Trophoblast cell (in vitro differentiated cells and primary cell): ENCODE measurements at regions not wholly inside any gene's neighbourhood (a gene's known extent, or its start where the extent isn't known, plus 50 kb on each side); places are given as distances from the start of the nearest gene placed in this dataset.

ENCODE experiments used
- DNase-seq, 2 donors: peaks; one replicate each; pipeline ENCODE4 v3.0.0-alpha.2; 2016
- H2AFZ ChIP-seq: 2 replicates; pipeline ENCODE4 v1.6.1; 2013; ENCODE audit warnings: low read length, moderate library complexity, mild to moderate bottlenecking; ENCODE audit not compliant: insufficient read depth, poor library complexity
- H2AK5ac ChIP-seq: 2 replicates; pipeline ENCODE4 v1.6.1; 2013; ENCODE audit warnings: mild to moderate bottlenecking, low read length
- H2BK120ac ChIP-seq: 2 replicates; pipeline ENCODE4 v1.6.1; 2013; ENCODE audit warnings: low read length, mild to moderate bottlenecking, moderate library complexity; ENCODE audit not compliant: insufficient read depth, poor library complexity
- H2BK12ac ChIP-seq: 2 replicates; pipeline ENCODE4 v1.6.1; 2013; ENCODE audit warnings: mild to moderate bottlenecking, low read length, moderate library complexity
- H2BK5ac ChIP-seq: 2 replicates; pipeline ENCODE4 v1.6.1; 2013; ENCODE audit warnings: low read length, low read depth, moderate library complexity, mild to moderate bottlenecking; ENCODE audit not compliant: poor library complexity
- H3K14ac ChIP-seq: 2 replicates; pipeline ENCODE4 v1.6.1; 2013; ENCODE audit warnings: mild to moderate bottlenecking, low read length
- H3K18ac ChIP-seq: 2 replicates; pipeline ENCODE4 v1.6.1; 2013; ENCODE audit warnings: mild to moderate bottlenecking, low read length
- H3K23ac ChIP-seq: 2 replicates; pipeline ENCODE4 v1.6.1; 2013; ENCODE audit warnings: low read length
- H3K27ac ChIP-seq: 2 replicates; pipeline ENCODE4 v1.5.1; 2013; ENCODE audit warnings: low read depth, mild to moderate bottlenecking, inconsistent platforms, low read length, moderate library complexity
- H3K27me3 ChIP-seq: 2 replicates; pipeline ENCODE4 v1.6.1; 2013; ENCODE audit warnings: inconsistent platforms, mild to moderate bottlenecking, low read length, moderate library complexity; ENCODE audit not compliant: insufficient read depth
- H3K36me3 ChIP-seq, 2 experiments: 1 replicate in 1 of 2; 2 replicates in 1 of 2; pipeline ENCODE4 v1.6.1; 2013; ENCODE audit warnings: low read length in 2 of 2, mild to moderate bottlenecking in 2 of 2, moderate library complexity in 1 of 2; ENCODE audit not compliant: insufficient read depth in 2 of 2, control insufficient read depth in 1 of 2
- H3K4ac ChIP-seq: 2 replicates; pipeline ENCODE4 v1.6.1; 2013; ENCODE audit warnings: low read depth, mild to moderate bottlenecking, low read length, moderate library complexity
- H3K4me1 ChIP-seq, 2 experiments: 1 replicate in 1 of 2; 2 replicates in 1 of 2; pipeline ENCODE4 v1.6.1; 2013; ENCODE audit warnings: low read length in 2 of 2, mild to moderate bottlenecking in 2 of 2, moderate library complexity in 1 of 2; ENCODE audit not compliant: insufficient read depth in 2 of 2, control insufficient read depth in 1 of 2
- H3K4me2 ChIP-seq: 2 replicates; pipeline ENCODE4 v1.6.1; 2013; ENCODE audit warnings: inconsistent platforms, mild to moderate bottlenecking, low read length, moderate library complexity
- H3K4me3 ChIP-seq: 2 replicates; pipeline ENCODE4 v1.5.1; 2013; ENCODE audit warnings: mild to moderate bottlenecking, low read depth, low read length, inconsistent platforms
- H3K79me1 ChIP-seq: one replicate; pipeline ENCODE4 v1.6.1; 2013; ENCODE audit warnings: low read length
- H3K79me2 ChIP-seq: 2 replicates; pipeline ENCODE4 v1.6.1; 2013; ENCODE audit warnings: low read length, mild to moderate bottlenecking; ENCODE audit not compliant: control insufficient read depth, insufficient read depth, poor library complexity
- H3K9ac ChIP-seq: 2 replicates; pipeline ENCODE4 v1.6.1; 2013; ENCODE audit warnings: mild to moderate bottlenecking, low read length
- H3K9me3 ChIP-seq: 2 replicates; pipeline ENCODE4 v1.6.1; 2013; ENCODE audit warnings: low read depth, mild to moderate bottlenecking, control low read depth, inconsistent platforms, low read length; ENCODE audit not compliant: insufficient read depth
- H4K12ac ChIP-seq: 2 replicates; pipeline ENCODE4 v1.6.1; 2013; ENCODE audit warnings: low read depth, mild to moderate bottlenecking, low read length, moderate library complexity
- H4K8ac ChIP-seq: 2 replicates; pipeline ENCODE4 v1.6.1; 2013; ENCODE audit warnings: low read depth, mild to moderate bottlenecking, low read length, moderate library complexity
- H4K91ac ChIP-seq: one replicate; pipeline ENCODE4 v1.6.1; 2013; ENCODE audit warnings: low read depth, mild to moderate bottlenecking, low read length, moderate library complexity
- WGBS: extraction: QIAGEN DNeasy Blood & Tissue Kit; methylation state at CpG from one replicate; pipeline ENCODE4 v1.1.7; 2013; ENCODE audit warnings: missing lambda C conversion rate; ENCODE audit not compliant: insufficient read length, insufficient coverage; ENCODE audit errors: extremely low coverage; 5-methylcytosine and 5-hydroxymethylcytosine counted together

GRCh38 chr15:98391568-98391967 is 256.8 kb upstream of the IGF1R start:
- WGBS = no CpG with 5 or more reads among the region's 7 CpGs
- Histone ChIP-seq H3K9me3 (no peaks in the 10 kb centered on the region), H4K91ac (no peak overlapping the region)

DNA sequence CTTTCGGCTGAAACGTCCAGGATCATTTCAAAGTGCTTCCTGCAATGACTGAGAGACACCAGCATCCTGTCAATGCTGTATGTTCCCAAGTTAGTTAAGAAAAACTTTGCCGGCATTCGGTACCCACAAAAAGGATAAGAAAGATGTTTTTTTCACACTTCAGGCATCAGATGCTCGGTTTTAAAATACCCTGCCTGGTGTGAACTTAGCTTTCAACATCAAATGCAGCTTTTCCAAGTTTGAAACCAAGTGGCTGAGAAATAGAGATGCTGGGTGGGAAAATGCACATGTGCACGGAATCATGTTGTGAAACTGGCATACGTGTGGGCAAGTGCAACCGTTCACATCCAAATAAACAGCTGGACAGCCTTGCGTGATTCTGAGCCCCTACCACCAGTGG is 254.9 kb upstream of the IGF1R start:
- H3K36me3 ChIP-seq = no peaks in the 10 kb centered on the region
- H3K4me3 ChIP-seq = no peak overlapping the region
- no peak overlapping the region for H3K18ac ChIP-seq
- H4K91ac ChIP-seq = no peak overlapping the region
- H3K9me3 ChIP-seq = no peaks in the 10 kb centered on the region
- no peak overlapping the region for H4K8ac ChIP-seq
- no CpG with 5 or more reads among the region's 9 CpGs for WGBS
- no peak overlapping the region for H3K4ac ChIP-seq
- no peaks in the 10 kb centered on the region for H3K27me3 ChIP-seq
- H4K12ac ChIP-seq = no peak overlapping the region
- H2BK5ac ChIP-seq = no peak overlapping the region
- no peak overlapping the region for H3K23ac ChIP-seq
- H2AFZ ChIP-seq = no peak overlapping the region
- no peak overlapping the region for H3K27ac ChIP-seq
- H3K79me2 ChIP-seq = no peaks in the 10 kb centered on the region
- no peak overlapping the region for H3K14ac ChIP-seq
- no peak for DNase-seq
- no peak overlapping the region for H2BK12ac ChIP-seq
- H3K4me1 ChIP-seq = no peaks in the 10 kb centered on the region
- H3K79me1 ChIP-seq = no peaks in the 10 kb centered on the region
- no peak overlapping the region for H2AK5ac ChIP-seq
- H3K4me2 ChIP-seq = no peak overlapping the region
- H2BK120ac ChIP-seq = no peak overlapping the region
- no peak overlapping the region for H3K9ac ChIP-seq

More at GRCh38 chr15:98391568-98391967, 256.8 kb upstream of the IGF1R start:
- Histone ChIP-seq H3K4me1 (no peaks in the 10 kb centered on the region), H3K27me3 (no peaks in the 10 kb centered on the region), H3K36me3 (no peaks in the 10 kb centered on the region), H3K23ac (no peak overlapping the region), H3K9ac (no peak overlapping the region), H2BK120ac (no peak overlapping the region), H3K18ac (no peak overlapping the region), H4K8ac (no peak overlapping the region), H3K4me2 (no peak overlapping the region), H4K12ac (no peak overlapping the region), H2BK12ac (no peak overlapping the region), H3K14ac (no peak overlapping the region), H3K79me1 (no peaks in the 10 kb centered on the region), H3K4me3 (no peak overlapping the region), H2AFZ (no peak overlapping the region), H2BK5ac (no peak overlapping the region), H3K27ac (no peak overlapping the region), H3K4ac (no peak overlapping the region), H2AK5ac (no peak overlapping the region), H3K79me2 (no peaks in the 10 kb centered on the region)
- no peak for DNase-seq

DNA sequence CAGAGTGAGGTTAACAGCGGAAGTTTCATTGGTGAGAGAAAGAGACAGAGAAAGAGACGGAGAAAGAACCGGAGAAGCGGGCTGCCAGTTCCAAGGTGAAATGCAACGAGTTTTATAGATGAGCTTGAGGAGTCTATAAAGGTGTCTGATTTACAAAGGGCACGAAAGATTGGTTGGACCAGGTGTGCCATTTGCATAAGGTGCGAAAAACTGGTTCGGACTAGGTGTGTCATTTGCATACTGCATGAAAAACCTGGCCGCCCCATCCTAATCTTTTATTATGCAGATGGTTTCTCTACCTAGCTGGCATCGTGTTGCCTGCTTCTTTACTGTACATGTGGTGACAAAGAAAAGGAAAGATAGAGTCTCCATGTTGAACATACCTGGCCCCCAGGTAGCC is 253.8 kb upstream of the IGF1R start:
- Histone ChIP-seq H4K8ac (no peak overlapping the region), H3K4me1 (no peaks in the 10 kb centered on the region), H3K27ac (no peak overlapping the region), H3K79me2 (no peaks in the 10 kb centered on the region), H3K4ac (no peak overlapping the region), H3K36me3 (no peaks in the 10 kb centered on the region), H3K14ac (no peak overlapping the region), H3K27me3 (no peaks in the 10 kb centered on the region), H3K4me2 (no peak overlapping the region), H2BK120ac (no peak overlapping the region), H2BK5ac (no peak overlapping the region), H3K4me3 (no peak overlapping the region), H2AK5ac (no peak overlapping the region), H2AFZ (no peak overlapping the region), H4K91ac (no peak overlapping the region), H3K79me1 (no peaks in the 10 kb centered on the region), H3K23ac (no peak overlapping the region), H3K9ac (no peak overlapping the region), H2BK12ac (no peak overlapping the region), H3K18ac (no peak overlapping the region), H4K12ac (no peak overlapping the region), H3K9me3 (no peaks in the 10 kb centered on the region)
- DNase-seq = no peak
- no CpG with 5 or more reads among the region's 10 CpGs for WGBS

DNA sequence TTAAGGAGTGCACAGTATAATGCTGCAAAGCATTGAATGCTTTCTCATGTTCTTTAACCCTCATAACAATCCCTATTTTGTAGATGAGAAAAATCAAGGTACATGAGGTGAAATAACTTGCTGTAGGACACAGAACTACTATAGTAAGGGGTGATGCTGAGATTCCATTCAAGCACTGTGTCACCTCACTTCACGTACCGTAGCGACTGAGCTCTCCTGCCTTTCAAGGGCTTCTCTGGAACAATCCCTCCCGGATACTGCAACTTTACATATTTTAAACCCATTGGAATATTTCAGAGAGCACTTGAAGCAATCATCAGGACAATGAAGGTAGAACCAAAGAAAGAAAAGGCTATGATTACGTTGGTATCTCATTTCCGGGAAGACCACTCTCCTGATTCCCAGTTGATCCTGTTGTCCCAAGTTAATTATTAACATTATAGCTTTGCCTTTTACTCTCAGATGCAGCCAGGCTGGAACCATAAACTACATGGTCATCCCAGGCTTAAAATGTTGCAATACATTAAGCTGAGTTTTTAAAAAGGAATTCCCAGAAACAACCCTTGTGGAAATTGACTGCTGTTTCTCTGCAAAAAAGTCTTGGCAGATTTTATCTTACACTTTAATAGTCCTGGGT is 252.2 kb upstream of the IGF1R start:
- Histone ChIP-seq H4K8ac (no peak overlapping the region), H3K18ac (no peak overlapping the region), H3K4me1 (no peaks in the 10 kb centered on the region), H2BK120ac (no peak overlapping the region), H2AFZ (no peak overlapping the region), H3K79me2 (no peaks in the 10 kb centered on the region), H3K27me3 (no peaks in the 10 kb centered on the region), H3K79me1 (no peaks in the 10 kb centered on the region), H3K36me3 (no peaks in the 10 kb centered on the region), H3K23ac (no peak overlapping the region), H4K91ac (no peak overlapping the region), H2BK5ac (no peak overlapping the region), H3K4ac (no peak overlapping the region), H4K12ac (no peak overlapping the region), H3K9ac (no peak overlapping the region), H3K27ac (no peak overlapping the region), H3K4me2 (no peak overlapping the region), H3K14ac (no peak overlapping the region), H2BK12ac (no peak overlapping the region), H3K4me3 (no peak overlapping the region), H3K9me3 (no peaks in the 10 kb centered on the region), H2AK5ac (no peak overlapping the region)
- DNase-seq = no peak
- no CpG with 5 or more reads among the region's 6 CpGs for WGBS
